Ovary (tissue), 3 donors: ENCODE measurements at regions not wholly inside any gene's neighbourhood (a gene's known extent, or its start where the extent isn't known, plus 50 kb on each side); places are given as distances from the start of the nearest gene placed in this dataset.

Source experiments
- CTCF ChIP-seq, 3 donors: fragments of 450-650 bp in 2 of 3; fragments of 200-600 bp in 1 of 3; IDR thresholded peaks; one replicate each; pipeline versions ENCODE4 v1.5.1 to v1.8.0; 2016 to 2022; ENCODE audit warnings: antibody characterized with exemption in 3 of 3, mild to moderate bottlenecking in 1 of 3
- EP300 ChIP-seq: sonication (generic); formaldehyde crosslinking; IDR thresholded peaks from one replicate; pipeline ENCODE4 v1.6.1; 2017; ENCODE audit warnings: antibody characterized with exemption
- POLR2A ChIP-seq: fragments of 450-650 bp; IDR thresholded peaks from one replicate; pipeline ENCODE4 v1.6.1; 2017; ENCODE audit warnings: antibody characterized with exemption, mild to moderate bottlenecking, moderate library complexity
- donor health status: DM: no; HTN: no; CAD: no.

- no peak for TF ChIP-seq POLR2A
- TF ChIP-seq CTCF (IDR thresholded peaks at IDR 0.05): no peak
- TF ChIP-seq EP300: no peak
These were observed 69.9 kb upstream of the ATXN1 start for GRCh38 chr6:16831136-16831535.
